Activated CD4-positive, alpha-beta T cell treated with anti-CD3 and anti-CD28 coated beads, Interleukin-2, Interleukin-4, amounts not matched to agents 100 ng/mL and 50 ng/mL, durations not matched to agents 16 hours and 8 hours (primary cell): ENCODE measurements at regions not wholly inside any gene's neighbourhood (a gene's known extent, or its start where the extent isn't known, plus 50 kb on each side); places are given as distances from the start of the nearest gene placed in this dataset.
"Not testable (repeated sequence)": the region's sequence is repeated elsewhere in the genome, so short reads cannot be mapped to it uniquely, and the experiment has no call there.

Experiments used
- DNase-seq: peaks from one replicate; pipeline ENCODE4 v3.0.0-alpha.2; 2020; ENCODE audit warnings: low spot score

- DNase-seq, result no peak
Observed at GRCh38 chr5:163165277-163165676, 272.1 kb upstream of the CCNG1 start.

GRCh38 chr5:163170161-163170560 is 267.2 kb upstream of the CCNG1 start:
- DNase-seq, result not testable (repeated sequence)

DNA sequence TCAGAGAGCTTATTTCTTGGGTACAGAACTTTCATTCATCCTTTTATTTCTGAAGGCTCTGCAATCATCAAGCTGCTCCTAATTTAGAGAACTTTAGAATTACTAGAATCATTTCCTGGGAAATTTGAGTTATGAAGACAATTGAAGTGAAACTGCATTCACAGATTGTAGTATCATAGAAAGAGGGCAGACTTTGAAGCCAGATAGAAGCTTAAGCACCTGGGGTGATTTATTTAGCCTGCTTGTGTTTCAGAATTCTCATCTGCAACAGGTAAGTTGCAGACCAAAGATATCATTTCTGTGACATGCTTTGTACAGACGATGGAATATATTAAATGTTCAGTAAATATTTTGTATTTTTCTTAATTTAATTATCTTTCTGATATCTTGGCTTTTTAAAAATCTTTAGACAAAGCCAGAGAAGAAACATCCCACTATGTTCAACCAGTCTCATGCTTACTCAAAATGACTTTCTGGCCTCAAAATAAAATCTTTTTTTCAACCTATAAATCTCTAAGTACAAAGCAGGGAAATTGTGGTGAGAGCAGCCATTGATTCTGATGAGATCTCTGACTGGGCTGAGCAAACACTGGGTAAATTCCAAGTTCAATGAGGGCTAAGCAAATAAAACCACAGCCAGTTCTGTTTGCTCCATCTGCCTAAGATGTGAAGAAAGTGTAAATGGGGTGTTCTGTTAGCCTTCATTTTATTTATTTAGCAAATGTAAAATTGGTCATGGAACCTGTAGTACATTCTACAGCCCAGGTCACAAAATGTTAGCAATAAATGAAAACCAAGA is 264.7 kb upstream of the CCNG1 start:
- no peak for DNase-seq

DNA sequence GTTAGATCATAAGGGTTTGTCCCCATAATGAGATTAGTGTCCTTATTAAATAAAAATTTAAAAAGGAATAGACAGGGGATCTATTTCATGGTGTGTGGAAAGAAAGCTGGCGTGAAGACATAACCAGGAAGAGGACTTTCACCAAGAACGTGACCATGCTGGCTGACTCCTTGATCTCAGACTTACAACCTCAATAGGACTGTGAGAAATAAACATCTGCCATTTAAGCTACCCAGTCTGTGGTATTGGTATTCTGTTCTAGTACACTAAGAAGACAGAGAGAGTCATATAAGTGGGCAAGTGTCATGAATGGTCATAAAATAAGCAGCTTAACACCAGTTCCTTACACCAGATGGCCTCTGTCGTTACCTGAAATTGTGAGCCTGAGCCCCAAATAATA is 259.4 kb upstream of the CCNG1 start:
- no peak for DNase-seq

- DNase-seq, result no peak
Observed at GRCh38 chr5:163185315-163185714, 252.1 kb upstream of the CCNG1 start.

- no peak for DNase-seq
Observed at GRCh38 chr5:163189023-163189553, 248.3 kb upstream of the CCNG1 start.

- DNase-seq, result no peak
Observed at GRCh38 chr5:163190283-163190682, 247.1 kb upstream of the CCNG1 start.

DNA sequence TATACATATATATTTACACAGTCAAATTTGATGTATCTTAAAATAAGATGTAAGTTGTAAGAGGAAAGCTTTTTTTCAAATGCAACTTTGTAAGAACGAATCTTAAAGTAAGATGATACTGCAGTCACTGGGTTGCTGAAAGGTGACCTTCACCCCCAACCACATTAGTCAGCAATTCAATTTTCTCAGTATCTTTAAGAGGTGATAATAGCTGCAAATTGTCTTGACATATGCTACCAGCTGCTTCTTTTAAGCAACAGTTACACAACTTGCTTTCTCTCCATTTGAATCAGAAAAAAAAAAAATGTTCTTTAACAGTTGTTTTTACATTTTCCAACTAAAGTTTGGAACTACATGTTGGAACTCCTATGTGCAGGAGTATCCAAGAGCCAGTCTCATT is 246.6 kb upstream of the CCNG1 start:
- no peak for DNase-seq

GRCh38 chr5:163193886-163194285 is 243.5 kb upstream of the CCNG1 start:
- no peak for DNase-seq

- no peak for DNase-seq
Observed at GRCh38 chr5:163205645-163206044, 231.8 kb upstream of the CCNG1 start.

DNA sequence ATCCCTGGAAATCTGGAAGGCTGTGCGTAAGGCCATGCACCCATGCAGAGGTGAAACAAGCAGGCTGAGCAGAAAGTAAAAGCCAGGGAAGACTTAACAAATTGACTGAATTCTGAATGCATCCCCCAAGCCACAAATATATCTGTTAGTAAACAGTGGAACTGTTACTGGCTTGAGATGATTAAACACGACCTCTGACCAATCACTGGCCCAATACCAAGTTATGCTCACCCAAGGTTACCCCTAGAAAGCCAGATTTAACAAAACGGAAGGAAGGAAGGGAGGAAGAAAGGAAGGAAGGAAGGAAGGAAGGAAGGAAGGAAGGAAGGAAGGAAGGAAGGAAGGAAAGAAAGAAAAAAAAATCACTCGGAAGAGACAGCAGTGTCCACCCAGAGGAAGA is 215.8 kb upstream of the CCNG1 start:
- no peak for DNase-seq

DNA sequence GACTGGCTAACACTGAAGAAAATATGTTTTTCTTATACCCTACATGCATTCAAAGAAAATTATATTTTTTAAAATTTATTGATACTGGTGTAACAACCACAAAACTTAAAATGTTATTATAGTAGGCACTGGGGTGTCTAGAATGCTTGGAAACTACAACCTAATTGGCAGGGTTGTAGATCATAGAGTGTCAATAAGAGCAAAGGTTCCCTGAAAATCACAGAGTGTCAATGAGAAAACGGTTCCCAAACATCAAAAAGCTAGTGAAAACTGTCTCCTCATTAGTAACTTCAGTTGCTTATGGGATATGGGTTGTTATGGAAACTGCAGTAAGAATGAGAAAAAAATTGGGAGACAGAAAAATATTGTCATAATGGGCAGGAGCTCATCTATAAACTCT is 214.4 kb upstream of the CCNG1 start:
- no peak for DNase-seq

GRCh38 chr5:163244445-163244987 is 192.9 kb upstream of the CCNG1 start:
- DNase-seq, result no peak

DNA sequence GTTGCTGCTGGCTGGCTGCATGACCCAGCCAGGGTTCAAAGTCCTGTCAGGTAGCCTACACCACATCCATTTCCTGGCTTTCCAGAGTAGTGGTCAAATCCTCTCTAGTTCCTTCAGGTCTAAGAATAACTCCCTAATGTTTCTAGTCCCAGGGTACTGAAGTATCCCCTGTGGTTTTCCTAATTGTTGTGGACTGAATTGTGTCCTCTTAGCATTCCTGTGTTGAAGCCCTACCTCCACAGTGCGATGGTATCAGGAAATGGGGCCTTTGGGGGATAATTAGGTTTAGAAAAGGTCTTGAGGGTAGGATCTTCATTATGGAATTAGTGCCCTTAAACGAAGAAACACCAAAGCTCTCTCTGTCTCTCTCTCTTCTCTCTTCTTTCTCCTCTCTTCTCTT is 191.8 kb upstream of the CCNG1 start:
- DNase-seq, result no peak

DNA sequence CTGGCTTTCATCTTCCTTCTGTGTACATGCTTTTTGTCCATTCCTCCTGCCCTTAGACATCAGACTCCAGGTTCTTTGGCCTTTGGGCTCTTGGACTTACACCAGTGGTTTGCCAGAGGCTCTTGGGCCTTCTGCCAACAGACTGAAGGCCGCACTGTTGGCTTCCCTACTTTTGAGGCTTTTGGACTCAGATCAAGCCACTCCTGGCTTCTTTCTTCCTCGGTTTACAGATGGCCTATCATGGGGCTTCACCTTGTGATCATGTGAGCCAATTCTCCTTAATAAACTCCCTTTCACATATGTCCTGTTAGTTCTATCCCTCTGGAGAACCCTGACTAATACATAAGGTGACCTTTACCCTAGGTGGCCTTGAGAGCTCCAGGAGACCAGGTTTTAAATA is 189.1 kb upstream of the CCNG1 start:
- DNase-seq, result no peak

- DNase-seq, result no peak
Observed at GRCh38 chr5:163248871-163249270, 188.5 kb upstream of the CCNG1 start.

GRCh38 chr5:163252950-163253349 is 184.4 kb upstream of the CCNG1 start:
- DNase-seq, result no peak

- DNase-seq, result no peak
Observed at GRCh38 chr5:163259495-163259894, 177.9 kb upstream of the CCNG1 start.

DNA sequence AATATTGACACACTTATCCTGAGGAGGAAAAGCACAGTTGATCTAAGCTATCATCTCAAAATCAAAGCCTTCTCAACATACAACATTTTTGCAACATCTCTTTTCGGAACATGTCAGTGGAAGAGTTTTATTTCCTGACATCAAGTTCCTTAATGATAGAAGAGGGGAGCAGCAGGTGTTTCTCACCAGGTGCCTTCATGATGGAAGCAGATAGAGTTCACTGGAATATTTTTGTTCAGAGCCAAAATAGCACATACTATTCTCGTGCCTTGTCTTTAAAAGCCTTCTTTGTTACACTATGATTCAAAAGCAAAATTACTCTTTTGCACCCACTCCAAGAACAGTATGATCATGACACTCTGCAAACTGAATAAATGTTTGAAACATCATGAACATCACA is 176.9 kb upstream of the CCNG1 start:
- no peak for DNase-seq

DNA sequence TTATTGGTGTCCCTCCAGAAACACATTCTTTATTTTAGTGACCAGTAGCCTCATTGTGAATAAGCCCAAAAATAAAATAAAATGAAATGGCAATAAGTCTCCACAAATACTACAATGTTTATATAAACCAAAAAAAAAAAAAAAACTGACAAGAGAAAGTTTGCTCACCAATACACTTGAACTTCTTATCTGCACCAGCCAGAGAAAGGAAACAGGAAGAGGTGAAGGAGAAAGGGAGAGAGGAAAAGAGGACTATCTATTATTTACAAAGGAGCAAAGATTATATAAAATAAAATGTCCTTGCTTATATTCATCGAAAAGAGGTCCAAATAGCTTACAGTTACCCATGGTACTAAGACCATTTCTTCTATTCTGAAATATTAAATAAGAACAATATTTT is 176.4 kb upstream of the CCNG1 start:
- DNase-seq, result no peak

GRCh38 chr5:163261647-163262269 is 175.6 kb upstream of the CCNG1 start:
- no peak for DNase-seq

GRCh38 chr5:163266249-163266648 is 171.1 kb upstream of the CCNG1 start:
- not testable (repeated sequence) for DNase-seq

GRCh38 chr5:163269624-163270023 is 167.8 kb upstream of the CCNG1 start:
- DNase-seq, result no peak
